Osteoblast (primary cell): ENCODE measurements at regions not wholly inside any gene's neighbourhood (a gene's known extent, or its start where the extent isn't known, plus 50 kb on each side); places are given as distances from the start of the nearest gene placed in this dataset.

Experiments used
- DNase-seq: peaks from one replicate; pipeline ENCODE4 v3.0.0; 2011; ENCODE audit warnings: low spot score, mixed read lengths; ENCODE audit not compliant: insufficient read length; ENCODE audit errors: missing footprints
- H2AFZ ChIP-seq: 2 replicates; pipeline ENCODE4 v1.6.0; 2011; ENCODE audit warnings: mild to moderate bottlenecking, low read length
- H3K27ac ChIP-seq: 2 replicates; pipeline ENCODE4 v1.5.1; 2011; ENCODE audit warnings: mild to moderate bottlenecking, low read depth, low read length, moderate library complexity
- H3K27me3 ChIP-seq: 2 replicates; pipeline ENCODE4 v1.6.0; 2012; ENCODE audit warnings: mild to moderate bottlenecking, control low read depth, inconsistent platforms, low read length, moderate library complexity; ENCODE audit not compliant: insufficient read depth
- H3K36me3 ChIP-seq: 2 replicates; pipeline ENCODE4 v1.5.1; 2011; ENCODE audit warnings: mild to moderate bottlenecking, low read length, control low read depth, moderate library complexity; ENCODE audit not compliant: insufficient read depth
- H3K4me1 ChIP-seq: 2 replicates; pipeline ENCODE4 v1.5.1; 2011; ENCODE audit warnings: mild to moderate bottlenecking, low read length, control low read depth, moderate library complexity; ENCODE audit not compliant: insufficient read depth
- H3K4me2 ChIP-seq: 2 replicates; pipeline ENCODE4 v1.6.0; 2011; ENCODE audit warnings: mild to moderate bottlenecking, low read length; ENCODE audit not compliant: insufficient read depth
- H3K4me3 ChIP-seq: fragments of 200-600 bp; sonication (generic); 3 replicates; pipeline ENCODE4 v1.5.1; 2012; ENCODE audit warnings: mild to moderate bottlenecking, low read length, inconsistent platforms; ENCODE audit not compliant: insufficient read depth
- H3K79me2 ChIP-seq: 2 replicates; pipeline ENCODE4 v1.6.0; 2012; ENCODE audit warnings: mild to moderate bottlenecking, low read length, control low read depth, inconsistent platforms; ENCODE audit not compliant: insufficient read depth
- H3K9me3 ChIP-seq: 2 replicates; pipeline ENCODE4 v1.5.1; 2011; ENCODE audit warnings: low read depth, low read length, control low read depth
- H4K20me1 ChIP-seq: 2 replicates; pipeline ENCODE4 v1.6.0; 2012; ENCODE audit warnings: mild to moderate bottlenecking, low read length, control low read depth; ENCODE audit not compliant: insufficient read depth
- TF ChIP-seq, protein P1 (sequence below): IDR thresholded peaks from 2 replicates; pipeline ENCODE4 v1.5.1; 2011; ENCODE audit warnings: mild to moderate bottlenecking, low read depth, low read length, moderate library complexity; ENCODE audit errors: extremely low read depth

DNA sequence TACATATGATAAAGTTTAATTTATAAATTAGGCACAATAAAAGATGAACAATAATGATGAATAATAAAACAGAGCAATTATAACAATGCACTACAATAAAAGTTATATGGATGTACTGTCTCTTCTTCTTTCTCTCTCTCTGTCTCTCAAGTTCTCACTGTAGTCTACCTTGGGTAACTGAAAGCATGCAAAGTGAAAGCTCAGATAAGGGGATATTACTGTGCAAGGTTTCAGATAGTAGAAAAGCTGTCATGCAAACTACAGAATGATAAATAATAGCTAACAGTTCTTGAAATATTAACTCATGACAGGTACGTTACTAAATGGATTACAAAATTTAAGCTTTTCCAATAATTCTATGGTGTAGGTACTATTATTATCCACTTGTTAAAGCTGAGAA, 311.9 kb upstream of the PRDM1 start:
- H3K4me3 ChIP-seq = no peak overlapping the region
- no peak overlapping the region for H2AFZ ChIP-seq
- H3K27me3 ChIP-seq = no peaks in the 10 kb centered on the region
- DNase-seq = no peak
- H4K20me1 ChIP-seq = no peaks in the 10 kb centered on the region
- no peaks in the 10 kb centered on the region for H3K36me3 ChIP-seq
- TF ChIP-seq, protein P1, sequence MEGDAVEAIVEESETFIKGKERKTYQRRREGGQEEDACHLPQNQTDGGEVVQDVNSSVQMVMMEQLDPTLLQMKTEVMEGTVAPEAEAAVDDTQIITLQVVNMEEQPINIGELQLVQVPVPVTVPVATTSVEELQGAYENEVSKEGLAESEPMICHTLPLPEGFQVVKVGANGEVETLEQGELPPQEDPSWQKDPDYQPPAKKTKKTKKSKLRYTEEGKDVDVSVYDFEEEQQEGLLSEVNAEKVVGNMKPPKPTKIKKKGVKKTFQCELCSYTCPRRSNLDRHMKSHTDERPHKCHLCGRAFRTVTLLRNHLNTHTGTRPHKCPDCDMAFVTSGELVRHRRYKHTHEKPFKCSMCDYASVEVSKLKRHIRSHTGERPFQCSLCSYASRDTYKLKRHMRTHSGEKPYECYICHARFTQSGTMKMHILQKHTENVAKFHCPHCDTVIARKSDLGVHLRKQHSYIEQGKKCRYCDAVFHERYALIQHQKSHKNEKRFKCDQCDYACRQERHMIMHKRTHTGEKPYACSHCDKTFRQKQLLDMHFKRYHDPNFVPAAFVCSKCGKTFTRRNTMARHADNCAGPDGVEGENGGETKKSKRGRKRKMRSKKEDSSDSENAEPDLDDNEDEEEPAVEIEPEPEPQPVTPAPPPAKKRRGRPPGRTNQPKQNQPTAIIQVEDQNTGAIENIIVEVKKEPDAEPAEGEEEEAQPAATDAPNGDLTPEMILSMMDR = no peak
- H3K79me2 ChIP-seq = no peaks in the 10 kb centered on the region
- no peaks in the 10 kb centered on the region for H3K9me3 ChIP-seq
- H3K4me1 ChIP-seq = peaks cover 5% of the 10 kb centered on the region
- H3K4me2 ChIP-seq = no peak overlapping the region
- H3K27ac ChIP-seq = no peak overlapping the region

DNA sequence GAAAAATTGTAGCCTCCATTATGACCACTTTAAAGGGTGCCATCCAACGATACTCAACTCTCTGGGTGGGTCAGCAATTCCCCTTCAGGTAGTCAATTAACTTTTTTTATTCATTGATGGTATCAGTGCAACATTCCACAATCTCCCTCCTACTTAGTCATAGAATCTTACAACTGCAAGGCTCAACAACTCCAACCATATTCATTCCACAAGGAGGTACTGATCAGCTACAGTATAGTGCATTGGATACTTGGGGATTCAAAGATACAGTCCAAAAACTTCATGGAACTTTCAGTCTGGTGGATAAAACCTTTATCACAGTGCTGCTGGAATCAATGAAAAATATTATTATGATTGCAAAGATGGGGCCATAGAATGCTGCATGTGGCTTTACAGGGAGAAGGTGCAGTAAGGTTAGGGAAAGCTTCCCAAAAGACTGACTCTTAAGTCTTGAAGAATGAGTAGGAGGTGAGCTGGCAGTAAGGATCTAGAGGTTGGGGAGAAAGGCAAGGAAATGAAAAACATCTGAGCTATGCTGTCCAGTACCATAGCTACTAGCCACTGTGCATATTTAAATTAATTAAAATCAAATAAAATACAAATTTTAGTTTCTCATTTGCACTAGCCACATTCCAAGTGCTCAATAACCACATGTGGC, 314.7 kb upstream of the PRDM1 start:
- Histone ChIP-seq H3K27me3 (no peaks in the 10 kb centered on the region), H3K27ac (no peak overlapping the region), H2AFZ (no peak overlapping the region), H3K36me3 (no peaks in the 10 kb centered on the region), H3K4me3 (no peak overlapping the region), H4K20me1 (no peaks in the 10 kb centered on the region), H3K4me2 (no peak overlapping the region), H3K4me1 (peaks cover 6% of the 10 kb centered on the region), H3K9me3 (no peaks in the 10 kb centered on the region), H3K79me2 (no peaks in the 10 kb centered on the region)
- peak; percentile 37 for DNase-seq
- TF ChIP-seq, protein P1 = no peak

DNA sequence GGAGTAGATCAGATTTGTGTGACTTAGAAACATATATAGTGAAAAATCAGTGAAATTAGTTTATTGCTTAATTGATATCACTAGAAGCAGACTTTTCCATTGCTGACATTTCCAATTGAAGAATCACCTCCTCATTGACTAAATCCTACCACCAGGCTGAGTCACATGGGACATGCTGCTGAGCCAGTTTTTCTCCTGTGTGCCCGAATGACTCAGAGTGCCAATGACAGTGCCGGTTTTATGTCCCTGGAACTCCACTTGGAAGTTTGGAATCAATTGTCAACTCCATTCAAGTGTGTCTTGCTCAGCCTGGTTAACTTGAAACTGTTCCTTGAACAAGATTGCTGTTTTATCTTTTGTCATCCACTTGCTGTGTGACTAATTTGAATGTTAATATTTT, 316.1 kb upstream of the PRDM1 start:
- H3K9me3 ChIP-seq = no peaks in the 10 kb centered on the region
- TF ChIP-seq, protein P1 = no peak
- H3K27me3 ChIP-seq = no peaks in the 10 kb centered on the region
- no peak overlapping the region for H2AFZ ChIP-seq
- peak; percentile 37 for DNase-seq
- no peak overlapping the region for H3K4me3 ChIP-seq
- H3K27ac ChIP-seq = peak overlapping the region; percentile 36
- H4K20me1 ChIP-seq = no peaks in the 10 kb centered on the region
- H3K36me3 ChIP-seq = no peaks in the 10 kb centered on the region
- H3K4me1 ChIP-seq = peaks cover 6% of the 10 kb centered on the region
- no peaks in the 10 kb centered on the region for H3K79me2 ChIP-seq
- no peak overlapping the region for H3K4me2 ChIP-seq

DNA sequence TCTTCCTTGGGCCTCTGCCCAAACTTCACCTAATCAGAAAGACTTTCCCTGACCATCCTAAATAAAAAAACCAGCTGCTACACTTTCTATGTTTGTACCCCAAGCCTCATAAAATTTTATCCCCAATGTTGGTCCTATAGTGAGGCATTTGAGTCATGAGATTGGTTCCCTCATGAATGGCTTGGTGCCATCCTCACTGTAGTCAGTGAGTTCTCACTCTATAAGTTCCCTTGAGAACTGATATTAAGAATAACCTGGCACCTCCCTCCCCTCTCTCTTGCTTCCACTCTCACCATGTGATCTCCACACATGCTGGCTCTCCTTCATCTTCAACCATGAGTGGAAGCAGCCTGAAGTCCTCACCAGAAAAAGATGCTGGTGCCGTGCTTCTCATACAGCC, 316.9 kb upstream of the PRDM1 start:
- Histone ChIP-seq H3K4me2 (no peak overlapping the region), H2AFZ (no peak overlapping the region), H3K4me3 (no peak overlapping the region), H3K4me1 (peaks cover 7% of the 10 kb centered on the region), H4K20me1 (no peaks in the 10 kb centered on the region), H3K9me3 (no peaks in the 10 kb centered on the region), H3K79me2 (no peaks in the 10 kb centered on the region), H3K27ac (peak overlapping the region; percentile 36), H3K27me3 (no peaks in the 10 kb centered on the region), H3K36me3 (no peaks in the 10 kb centered on the region)
- no peak for DNase-seq
- TF ChIP-seq, protein P1 = no peak
